SK-N-SH treated with all-trans-retinoic acid at 6 μM for 48 hours (cell line): ENCODE measurements at regions not wholly inside any gene's neighbourhood (a gene's known extent, or its start where the extent isn't known, plus 50 kb on each side); places are given as distances from the start of the nearest gene placed in this dataset.

Experiments used
- BACH2 ChIP-seq: fragments of 250-450 bp; sonication (Bioruptor Pico); IDR thresholded peaks from 2 replicates; pipeline ENCODE4 v1.9.0; 2021; ENCODE audit warnings: mild to moderate bottlenecking, borderline replicate concordance
- POU6F1 ChIP-seq: fragments of 250-450 bp; sonication (Bioruptor Pico); IDR thresholded peaks from 2 replicates; pipeline ENCODE4 v1.8.0; 2021; ENCODE audit warnings: low read depth, mild to moderate bottlenecking, moderate library complexity, borderline replicate concordance
- TSHZ2 ChIP-seq: fragments of 250-450 bp; sonication (Bioruptor Pico); IDR thresholded peaks from 2 replicates; pipeline ENCODE4 v1.5.0; 2020; ENCODE audit warnings: mild to moderate bottlenecking, moderate library complexity

- TF ChIP-seq POU6F1 (CRISPR knock-in tag) = no peak
- TF ChIP-seq BACH2 (CRISPR knock-in tag) = no peak
- TF ChIP-seq TSHZ2 = no peak
Observed at GRCh38 chr2:240288087-240288521, 147.4 kb upstream of the GPC1 start.
